CD4-positive, alpha-beta T cell treated with Interleukin-4 for 1 hour (primary cell): ENCODE measurements at regions not wholly inside any gene's neighbourhood (a gene's known extent, or its start where the extent isn't known, plus 50 kb on each side); places are given as distances from the start of the nearest gene placed in this dataset.

ENCODE experiments used
- DNase-seq, 2 donors: peaks; one replicate each; pipeline ENCODE4 v3.0.0-alpha.2; 2020 to 2022

- DNase-seq, result no peak
These were observed 136.4 kb upstream of the CELF4 start for GRCh38 chr18:37701967-37702366.

- DNase-seq, result no peak
These were observed 133.0 kb upstream of the CELF4 start for GRCh38 chr18:37698508-37699040.

- no peak for DNase-seq
These were observed 128.9 kb upstream of the CELF4 start for GRCh38 chr18:37694516-37694915.

- DNase-seq, result no peak
These were observed 125.6 kb upstream of the CELF4 start for GRCh38 chr18:37691162-37691561.

- DNase-seq, result no peak
These were observed 124.2 kb upstream of the CELF4 start for GRCh38 chr18:37689841-37690240.

- DNase-seq, result no peak
These were observed 119.0 kb upstream of the CELF4 start for GRCh38 chr18:37684590-37684989.

- no peak for DNase-seq
These were observed 118.6 kb upstream of the CELF4 start for GRCh38 chr18:37684183-37684582.

GRCh38 chr18:37680911-37681310 is 115.3 kb upstream of the CELF4 start:
- no peak for DNase-seq

- DNase-seq, result no peak
These were observed 110.7 kb upstream of the CELF4 start for GRCh38 chr18:37676276-37676675.

GRCh38 chr18:37675699-37676098 is 110.1 kb upstream of the CELF4 start:
- no peak for DNase-seq

GRCh38 chr18:37674570-37674969 is 109.0 kb upstream of the CELF4 start:
- DNase-seq, result no peak

GRCh38 chr18:37673671-37674070 is 108.1 kb upstream of the CELF4 start:
- DNase-seq, result no peak

- DNase-seq, result no peak
These were observed 107.5 kb upstream of the CELF4 start for GRCh38 chr18:37672932-37673595.

GRCh38 chr18:37672001-37672400 is 106.4 kb upstream of the CELF4 start:
- no peak for DNase-seq

GRCh38 chr18:37671530-37671929 is 105.9 kb upstream of the CELF4 start:
- no peak for DNase-seq

- DNase-seq, result no peak
These were observed 105.5 kb upstream of the CELF4 start for GRCh38 chr18:37671119-37671518.

GRCh38 chr18:37669991-37670534 is 104.5 kb upstream of the CELF4 start:
- no peak for DNase-seq

GRCh38 chr18:37668971-37669747 is 103.6 kb upstream of the CELF4 start:
- no peak for DNase-seq

GRCh38 chr18:37667836-37668235 is 102.2 kb upstream of the CELF4 start:
- no peak for DNase-seq

GRCh38 chr18:37666991-37667390 is 101.4 kb upstream of the CELF4 start:
- DNase-seq, result no peak

GRCh38 chr18:37666451-37666850 is 100.9 kb upstream of the CELF4 start:
- DNase-seq, result no peak

- DNase-seq, result no peak
These were observed 99.7 kb upstream of the CELF4 start for GRCh38 chr18:37665346-37665745.

- no peak for DNase-seq
These were observed 97.8 kb upstream of the CELF4 start for GRCh38 chr18:37663446-37663845.
